A549 (cell line): ENCODE measurements at regions not wholly inside any gene's neighbourhood (a gene's known extent, or its start where the extent isn't known, plus 50 kb on each side); places are given as distances from the start of the nearest gene placed in this dataset.
"Not testable (repeated sequence)": the region's sequence is repeated elsewhere in the genome, so short reads cannot be mapped to it uniquely, and the experiment has no call there.

Experiments
- BCL3 ChIP-seq: fragments of >200 bp; sonication (Bioruptor Twin); formaldehyde crosslinking; IDR thresholded peaks from 3 replicates; pipeline ENCODE4 v1.6.1; 2016
- CTCF ChIP-seq: fragments of >200 bp; sonication (Bioruptor Twin); formaldehyde crosslinking; IDR thresholded peaks from 3 replicates; pipeline ENCODE4 v1.5.1; 2016
- HOXA7 ChIP-seq: fragments of 250-450 bp; sonication (Bioruptor Pico); IDR thresholded peaks from 2 replicates; pipeline ENCODE4 v1.5.0; 2020; ENCODE audit warnings: mild to moderate bottlenecking, moderate library complexity
- MAFK ChIP-seq: fragments of 450-650 bp; IDR thresholded peaks from 2 replicates; pipeline ENCODE4 v1.6.1; 2014; ENCODE audit not compliant: partially characterized antibody

GRCh38 chr4:143789618-143790017 lies 89.1 kb upstream of the FREM3 start:
- not testable (repeated sequence) for TF ChIP-seq MAFK, HOXA7, BCL3, CTCF
